Tibial nerve (tissue), 4 donors: ENCODE measurements at regions not wholly inside any gene's neighbourhood (a gene's known extent, or its start where the extent isn't known, plus 50 kb on each side); places are given as distances from the start of the nearest gene placed in this dataset.

Experiments used
- EP300 ChIP-seq, 2 donors: sonication (generic); formaldehyde crosslinking; IDR thresholded peaks; one replicate each; pipeline ENCODE4 v1.6.1; 2017; ENCODE audit warnings: antibody characterized with exemption in 2 of 2, mild to moderate bottlenecking in 1 of 2
- TF ChIP-seq, protein P1 (sequence below), 5 experiments: fragments of 200-600 bp in 3 of 5; fragments of 450-650 bp in 2 of 5; sonication (generic) in 3 of 5; IDR thresholded peaks; one replicate each; pipeline ENCODE4 v1.5.1; 2016 to 2019; ENCODE audit warnings: antibody characterized with exemption in 5 of 5, mild to moderate bottlenecking in 3 of 5, moderate library complexity in 2 of 5

GRCh38 chr4:144350706-144351105 is 210.2 kb upstream of the GYPA start:
- no peak for TF ChIP-seq EP300 (IDR thresholded peaks at IDR 0.05)
- TF ChIP-seq, protein P1, sequence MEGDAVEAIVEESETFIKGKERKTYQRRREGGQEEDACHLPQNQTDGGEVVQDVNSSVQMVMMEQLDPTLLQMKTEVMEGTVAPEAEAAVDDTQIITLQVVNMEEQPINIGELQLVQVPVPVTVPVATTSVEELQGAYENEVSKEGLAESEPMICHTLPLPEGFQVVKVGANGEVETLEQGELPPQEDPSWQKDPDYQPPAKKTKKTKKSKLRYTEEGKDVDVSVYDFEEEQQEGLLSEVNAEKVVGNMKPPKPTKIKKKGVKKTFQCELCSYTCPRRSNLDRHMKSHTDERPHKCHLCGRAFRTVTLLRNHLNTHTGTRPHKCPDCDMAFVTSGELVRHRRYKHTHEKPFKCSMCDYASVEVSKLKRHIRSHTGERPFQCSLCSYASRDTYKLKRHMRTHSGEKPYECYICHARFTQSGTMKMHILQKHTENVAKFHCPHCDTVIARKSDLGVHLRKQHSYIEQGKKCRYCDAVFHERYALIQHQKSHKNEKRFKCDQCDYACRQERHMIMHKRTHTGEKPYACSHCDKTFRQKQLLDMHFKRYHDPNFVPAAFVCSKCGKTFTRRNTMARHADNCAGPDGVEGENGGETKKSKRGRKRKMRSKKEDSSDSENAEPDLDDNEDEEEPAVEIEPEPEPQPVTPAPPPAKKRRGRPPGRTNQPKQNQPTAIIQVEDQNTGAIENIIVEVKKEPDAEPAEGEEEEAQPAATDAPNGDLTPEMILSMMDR (IDR thresholded peaks at IDR 0.05): no peak
